Neuron (in vitro differentiated cells): ENCODE measurements at regions not wholly inside any gene's neighbourhood (a gene's known extent, or its start where the extent isn't known, plus 50 kb on each side); places are given as distances from the start of the nearest gene placed in this dataset.

Experiments
- H2AFZ ChIP-seq: one replicate; pipeline ENCODE4 v1.6.1; 2013; ENCODE audit warnings: low read depth, mild to moderate bottlenecking, inconsistent platforms, low read length, moderate library complexity
- H3K27me3 ChIP-seq: one replicate; pipeline ENCODE4 v1.6.1; 2013; ENCODE audit warnings: low read length; ENCODE audit not compliant: insufficient read depth
- H3K36me3 ChIP-seq: one replicate; pipeline ENCODE4 v1.6.1; 2013; ENCODE audit warnings: low read length; ENCODE audit not compliant: insufficient read depth
- H3K4me1 ChIP-seq: one replicate; pipeline ENCODE4 v1.6.1; 2013; ENCODE audit warnings: low read length; ENCODE audit not compliant: insufficient read depth
- H3K4me3 ChIP-seq: 2 replicates; pipeline ENCODE4 v1.5.1; 2013; ENCODE audit warnings: mild to moderate bottlenecking, low read length, moderate library complexity
- H3K9me3 ChIP-seq: one replicate; pipeline ENCODE4 v1.6.1; 2013; ENCODE audit warnings: low read length

DNA sequence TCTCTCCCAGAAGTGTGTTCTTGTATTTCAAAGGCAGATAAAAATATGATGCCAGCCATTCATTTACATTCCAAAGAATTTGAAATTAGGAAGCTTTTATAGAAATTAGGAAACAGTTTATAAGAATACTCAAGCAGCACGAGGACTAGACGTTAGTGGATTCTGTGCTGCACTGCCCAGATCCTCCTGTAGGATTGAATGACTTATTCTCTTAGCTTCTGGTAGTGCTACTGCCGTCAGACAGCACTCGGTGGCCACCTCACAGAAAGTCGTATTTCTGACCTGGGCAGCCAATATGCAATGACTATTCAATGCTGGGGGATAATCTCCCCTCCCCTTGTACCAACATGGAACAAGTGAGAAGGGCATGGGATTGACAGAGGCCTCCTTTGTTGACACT, 326.4 kb downstream of the RPL10L start:
- no peak overlapping the region for H2AFZ ChIP-seq
- no peaks in the 10 kb centered on the region for H3K4me1 ChIP-seq
- no peaks in the 10 kb centered on the region for H3K27me3 ChIP-seq
- no peaks in the 10 kb centered on the region for H3K36me3 ChIP-seq
- H3K4me3 ChIP-seq: no peak overlapping the region
- no peaks in the 10 kb centered on the region for H3K9me3 ChIP-seq

- Histone ChIP-seq H3K4me3 (no peak overlapping the region), H2AFZ (no peak overlapping the region), H3K36me3 (no peaks in the 10 kb centered on the region), H3K4me1 (no peaks in the 10 kb centered on the region), H3K9me3 (no peaks in the 10 kb centered on the region), H3K27me3 (no peaks in the 10 kb centered on the region)
Measured at GRCh38 chr14:46323404-46323762, 328.2 kb downstream of the RPL10L start.

DNA sequence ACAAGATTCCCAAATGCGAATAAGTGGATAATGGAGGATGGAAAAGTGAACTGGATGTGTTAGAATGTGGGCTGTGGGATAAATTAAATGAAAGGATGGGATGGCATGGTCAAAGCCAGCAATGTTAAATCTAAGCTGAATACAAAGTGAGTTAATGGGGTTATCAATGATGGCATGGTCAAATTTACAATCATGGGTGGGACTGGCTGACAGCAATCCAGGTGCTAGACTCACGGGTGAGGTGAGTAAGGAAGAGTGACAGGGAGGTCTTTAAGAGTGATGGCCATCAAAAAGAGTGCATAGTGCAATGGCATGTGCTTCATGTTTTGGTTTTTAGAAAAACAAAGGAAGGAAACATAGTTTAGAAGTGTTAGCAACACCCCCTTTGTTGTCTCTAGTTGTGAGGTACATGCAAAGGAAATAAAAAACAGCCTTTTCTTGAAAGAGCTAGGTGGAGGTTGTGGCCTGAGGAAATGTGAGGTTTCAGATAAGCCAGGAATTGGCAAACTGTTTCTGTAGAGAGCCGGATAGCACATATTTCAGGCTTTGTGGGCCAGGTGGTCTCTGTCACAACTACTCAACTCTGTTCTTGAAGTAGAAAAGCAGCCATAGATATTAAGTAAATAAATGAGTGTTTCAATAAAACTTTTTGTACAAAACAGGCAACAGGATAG, 328.7 kb downstream of the RPL10L start:
- Histone ChIP-seq H2AFZ (no peak overlapping the region), H3K27me3 (no peaks in the 10 kb centered on the region), H3K4me1 (no peaks in the 10 kb centered on the region), H3K9me3 (no peaks in the 10 kb centered on the region), H3K36me3 (no peaks in the 10 kb centered on the region), H3K4me3 (no peak overlapping the region)

GRCh38 chr14:46322076-46322475, 329.5 kb downstream of the RPL10L start:
- Histone ChIP-seq H3K36me3 (no peaks in the 10 kb centered on the region), H3K9me3 (no peaks in the 10 kb centered on the region), H3K27me3 (no peaks in the 10 kb centered on the region), H3K4me1 (no peaks in the 10 kb centered on the region), H3K4me3 (no peak overlapping the region), H2AFZ (no peak overlapping the region)

DNA sequence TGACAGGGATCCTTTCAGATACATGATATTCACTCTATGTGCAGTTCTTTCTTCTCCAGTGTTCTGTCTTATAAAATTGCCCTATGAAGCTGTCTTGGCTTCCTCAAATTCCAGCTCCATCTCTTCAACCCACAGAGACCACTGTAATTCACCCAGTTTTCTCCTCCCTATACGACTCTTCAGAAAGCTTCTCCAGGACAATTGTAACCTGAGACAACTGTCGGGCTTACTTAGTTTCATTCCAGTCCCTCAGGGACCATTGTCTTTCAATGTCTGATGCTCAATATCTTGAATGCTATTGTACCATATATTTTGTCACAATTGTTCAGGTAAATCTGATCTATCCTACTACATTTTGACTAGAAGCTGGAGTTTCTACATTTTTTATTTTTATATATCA, 345.3 kb downstream of the RPL10L start:
- H2AFZ ChIP-seq: no peak overlapping the region
- H3K36me3 ChIP-seq: no peaks in the 10 kb centered on the region
- H3K9me3 ChIP-seq: no peaks in the 10 kb centered on the region
- H3K4me1 ChIP-seq: no peaks in the 10 kb centered on the region
- no peaks in the 10 kb centered on the region for H3K27me3 ChIP-seq
- H3K4me3 ChIP-seq: no peak overlapping the region

DNA sequence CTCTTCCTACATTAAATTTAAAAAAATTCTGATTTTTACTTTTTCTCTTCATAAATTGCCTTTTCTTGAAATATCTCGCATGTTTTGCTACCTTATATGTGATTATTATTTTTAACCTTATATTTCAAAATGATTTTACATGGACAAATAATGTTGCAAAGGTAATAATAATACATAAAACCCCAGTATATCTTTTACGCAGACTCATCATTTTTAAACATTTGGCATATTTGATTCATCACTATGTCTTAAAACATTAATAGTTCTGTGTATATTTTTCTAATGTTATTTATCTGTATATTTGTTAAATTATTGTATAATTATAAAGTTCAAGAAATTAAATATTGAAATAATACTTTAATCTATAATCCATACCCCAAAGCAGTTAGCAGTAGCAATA, 350.8 kb downstream of the RPL10L start:
- Histone ChIP-seq H3K9me3 (no peaks in the 10 kb centered on the region), H3K4me1 (no peaks in the 10 kb centered on the region), H2AFZ (no peak overlapping the region), H3K4me3 (no peak overlapping the region), H3K36me3 (no peaks in the 10 kb centered on the region), H3K27me3 (no peaks in the 10 kb centered on the region)

DNA sequence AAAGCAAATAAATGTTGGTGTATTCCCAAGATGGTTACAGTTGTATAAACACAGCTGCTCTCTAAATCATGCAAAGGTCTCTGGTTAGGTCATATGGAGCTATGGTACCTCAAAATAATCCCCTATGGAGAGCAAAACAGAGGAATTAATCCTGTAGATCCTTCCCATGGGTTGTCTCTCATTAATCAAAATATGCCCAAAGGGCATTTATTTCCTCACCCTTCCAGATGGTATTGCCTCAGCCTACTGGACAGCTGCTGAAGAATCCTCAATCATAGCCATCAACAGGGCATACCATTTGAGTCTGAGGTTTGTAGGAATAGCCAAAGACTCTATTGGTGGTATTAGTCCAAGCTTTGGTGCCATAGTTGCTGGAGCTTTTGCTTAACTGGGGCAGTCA, 360.9 kb downstream of the RPL10L start:
- Histone ChIP-seq H3K4me1 (no peaks in the 10 kb centered on the region), H3K4me3 (no peak overlapping the region), H3K36me3 (no peaks in the 10 kb centered on the region), H3K27me3 (no peaks in the 10 kb centered on the region), H2AFZ (no peak overlapping the region), H3K9me3 (no peaks in the 10 kb centered on the region)

DNA sequence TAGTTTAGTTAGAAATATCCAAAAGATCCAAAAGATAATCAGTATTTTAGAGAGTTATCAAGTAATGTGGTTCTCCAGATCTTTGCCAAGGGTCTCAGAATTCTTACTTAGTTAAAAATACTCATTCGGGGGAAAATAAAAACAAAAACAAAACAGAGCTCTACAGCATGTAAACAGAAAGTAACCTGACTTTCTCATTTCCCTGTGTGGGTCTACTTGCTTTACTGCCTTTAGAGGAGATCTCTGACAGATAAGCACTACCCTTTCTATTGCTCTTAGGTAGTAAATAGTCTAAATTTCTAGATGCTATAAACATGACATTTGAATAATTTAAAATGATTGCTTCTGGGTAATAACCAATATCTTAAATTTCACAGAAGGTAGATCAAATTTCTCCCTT, 371.8 kb downstream of the RPL10L start:
- H3K27me3 ChIP-seq: no peaks in the 10 kb centered on the region
- H3K36me3 ChIP-seq: no peaks in the 10 kb centered on the region
- no peak overlapping the region for H3K4me3 ChIP-seq
- no peak overlapping the region for H2AFZ ChIP-seq
- no peaks in the 10 kb centered on the region for H3K4me1 ChIP-seq
- no peaks in the 10 kb centered on the region for H3K9me3 ChIP-seq

DNA sequence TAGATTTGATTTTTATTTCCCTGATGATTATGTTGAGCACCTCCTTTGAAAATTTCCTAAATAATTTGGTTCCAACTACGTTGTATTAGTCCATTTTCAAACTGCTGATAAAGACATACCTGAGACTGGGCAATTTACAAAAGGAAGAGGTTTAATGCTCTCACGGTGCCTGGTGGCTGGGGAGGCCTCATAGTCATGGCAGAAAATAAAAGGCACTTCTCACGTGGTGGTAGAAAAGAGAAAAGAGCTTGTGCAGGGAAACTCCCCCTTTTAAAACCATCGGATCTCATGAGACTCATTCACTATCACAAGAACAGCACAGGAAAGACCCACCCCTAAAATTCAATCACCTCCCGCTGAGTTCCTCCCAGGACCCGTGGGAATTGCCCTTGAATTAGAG, 372.3 kb downstream of the RPL10L start:
- H2AFZ ChIP-seq: no peak overlapping the region
- no peaks in the 10 kb centered on the region for H3K36me3 ChIP-seq
- H3K4me1 ChIP-seq: no peaks in the 10 kb centered on the region
- no peaks in the 10 kb centered on the region for H3K27me3 ChIP-seq
- no peak overlapping the region for H3K4me3 ChIP-seq
- H3K9me3 ChIP-seq: no peaks in the 10 kb centered on the region

GRCh38 chr14:46259536-46259935, 392.0 kb downstream of the RPL10L start:
- H3K9me3 ChIP-seq: no peaks in the 10 kb centered on the region
- no peaks in the 10 kb centered on the region for H3K27me3 ChIP-seq

GRCh38 chr14:46256381-46256780, 395.2 kb downstream of the RPL10L start:
- Histone ChIP-seq H3K27me3 (no peaks in the 10 kb centered on the region), H3K4me1 (peaks cover 6% of the 10 kb centered on the region), H2AFZ (no peak overlapping the region), H3K4me3 (no peak overlapping the region), H3K36me3 (no peaks in the 10 kb centered on the region), H3K9me3 (no peaks in the 10 kb centered on the region)

More at GRCh38 chr14:46259536-46259935, 392.0 kb downstream of the RPL10L start:
- no peak overlapping the region for H3K4me3 ChIP-seq
- peaks cover 13% of the 10 kb centered on the region for H3K4me1 ChIP-seq
- H2AFZ ChIP-seq: no peak overlapping the region
- H3K36me3 ChIP-seq: no peaks in the 10 kb centered on the region

DNA sequence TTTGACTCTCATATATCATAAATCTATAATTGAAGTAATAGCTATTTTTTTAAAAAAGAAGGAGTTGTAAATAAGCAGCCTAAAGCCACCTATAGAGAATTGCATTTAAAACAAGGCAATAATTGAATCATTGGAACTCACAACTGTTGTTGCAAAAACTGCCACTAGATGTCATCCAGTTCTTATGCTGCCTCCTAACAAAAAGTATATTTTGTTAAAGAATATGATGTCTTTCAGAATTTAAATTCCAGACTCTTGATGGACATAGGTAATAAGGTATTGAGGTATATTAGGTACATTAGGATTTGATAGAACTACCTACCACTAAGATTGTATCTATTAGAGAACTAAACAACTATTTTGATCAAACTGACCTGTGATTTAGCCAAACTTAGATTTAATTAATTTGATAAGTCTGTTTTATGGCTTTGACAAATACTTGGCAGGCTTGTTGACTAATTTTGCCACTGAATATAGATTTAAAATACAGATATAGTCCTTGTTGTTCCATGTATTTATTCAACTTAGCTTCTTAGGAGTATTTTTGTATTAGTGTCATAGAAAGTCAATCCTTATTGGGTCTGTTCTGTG, 401.4 kb downstream of the RPL10L start:
- no peaks in the 10 kb centered on the region for H3K9me3 ChIP-seq
- no peaks in the 10 kb centered on the region for H3K27me3 ChIP-seq
- H3K36me3 ChIP-seq: no peaks in the 10 kb centered on the region
- H3K4me3 ChIP-seq: no peak overlapping the region
- H3K4me1 ChIP-seq: no peaks in the 10 kb centered on the region
- no peak overlapping the region for H2AFZ ChIP-seq

- Histone ChIP-seq H3K4me3 (no peak overlapping the region), H3K4me1 (no peaks in the 10 kb centered on the region), H3K27me3 (no peaks in the 10 kb centered on the region), H3K9me3 (no peaks in the 10 kb centered on the region), H3K36me3 (no peaks in the 10 kb centered on the region), H2AFZ (no peak overlapping the region)
Measured at GRCh38 chr14:46248001-46248630, 403.5 kb downstream of the RPL10L start.
